ENCODE measurements at regions not wholly inside any gene's neighbourhood (a gene's known extent, or its start where the extent isn't known, plus 50 kb on each side); places are given as distances from the start of the nearest gene placed in this dataset.

- TF ChIP-seq CTCF (IDR thresholded peaks at IDR 0.05 in 8 of 11, conservative IDR thresholded peaks at IDR 0.05 in 3 of 11), result no peak
- no peak for TF ChIP-seq POLR2AphosphoS5 (IDR thresholded peaks at IDR 0.05)
- Histone ChIP-seq H3K9me3 (peaks cover 0 to 43% (median 27%) of the 10 kb centered on the region in 8 donors), H3K27me3 (replicated peaks in 1 of 7) (no peaks in the 10 kb centered on the region), H3K36me3 (no peaks in the 10 kb centered on the region), H3K27ac (no peak overlapping the region), H3K4me3 (no peak overlapping the region), H3K4me1 (no peaks in the 10 kb centered on the region)
- 72 to 85% (median 81%) methylated on average over 5 of the region's 5 CpGs for WGBS, 5 donors
- intact Hi-C loops (cut with DNase I; ENCODE audit: low total_unique reads), result no loop called here
- peak; percentile 53 for DNase-seq
Measured at GRCh38 chr12:78439666-78440065, 424.9 kb upstream of the SYT1 start.

- Histone ChIP-seq H3K27ac (no peak overlapping the region), H3K9me3 (peaks cover 0 to 31% (median 23%) of the 10 kb centered on the region in 8 donors), H3K36me3 (no peaks in the 10 kb centered on the region), H3K4me3 (no peak overlapping the region), H3K27me3 (replicated peaks in 1 of 7) (no peaks in the 10 kb centered on the region), H3K4me1 (no peaks in the 10 kb centered on the region)
- intact Hi-C loops (cut with DNase I; ENCODE audit: low total_unique reads), result no loop called here
- no peak for DNase-seq
- TF ChIP-seq CTCF (IDR thresholded peaks at IDR 0.05 in 8 of 11, conservative IDR thresholded peaks at IDR 0.05 in 3 of 11) (no peak), POLR2AphosphoS5 (IDR thresholded peaks at IDR 0.05) (no peak), POLR2A (IDR thresholded peaks at IDR 0.05) (no peak)
- 64 to 80% (median 67%) methylated on average over 3 of the region's 3 CpGs for WGBS, 5 donors
Measured at GRCh38 chr12:78441737-78442453, 422.7 kb upstream of the SYT1 start.

GRCh38 chr12:78442454-78442801 lies 422.1 kb upstream of the SYT1 start:
- no peaks in the 10 kb centered on the region for H3K4me1 ChIP-seq
- H3K27ac ChIP-seq, result no peak overlapping the region
- TF ChIP-seq POLR2A (IDR thresholded peaks at IDR 0.05), result no peak
- TF ChIP-seq CTCF (IDR thresholded peaks at IDR 0.05 in 8 of 11, conservative IDR thresholded peaks at IDR 0.05 in 3 of 11), result no peak
- no peak for TF ChIP-seq POLR2AphosphoS5 (IDR thresholded peaks at IDR 0.05)
- intact Hi-C loops (cut with DNase I; ENCODE audit: low total_unique reads), result no loop called here
- 22 to 51% (median 28%) methylated on average over 1 of the region's 1 CpG for WGBS, 5 donors
- H3K36me3 ChIP-seq, result no peaks in the 10 kb centered on the region
- H3K4me3 ChIP-seq, result no peak overlapping the region
- no peak for DNase-seq
- no peaks in the 10 kb centered on the region for H3K27me3 ChIP-seq (replicated peaks in 1 of 7)
- H3K9me3 ChIP-seq, result peaks cover 0 to 26% (median 18%) of the 10 kb centered on the region in 8 donors

- H3K4me1 ChIP-seq, result no peaks in the 10 kb centered on the region
- no peak overlapping the region for H3K4me3 ChIP-seq
- no peak for TF ChIP-seq CTCF (IDR thresholded peaks at IDR 0.05 in 8 of 11, conservative IDR thresholded peaks at IDR 0.05 in 3 of 11)
- TF ChIP-seq POLR2AphosphoS5 (IDR thresholded peaks at IDR 0.05), result no peak
- TF ChIP-seq POLR2A (IDR thresholded peaks at IDR 0.05), result no peak
- intact Hi-C loops (cut with DNase I; ENCODE audit: low total_unique reads), result no loop called here
- no peaks in the 10 kb centered on the region for H3K9me3 ChIP-seq
- no peaks in the 10 kb centered on the region for H3K27me3 ChIP-seq (replicated peaks in 1 of 7)
- no peaks in the 10 kb centered on the region for H3K36me3 ChIP-seq
- 91 to 98% (median 93%) methylated on average over 2 of the region's 2 CpGs for WGBS, 5 donors
- no peak for DNase-seq
- no peak overlapping the region for H3K27ac ChIP-seq
Measured at GRCh38 chr12:78446555-78446954, 418.0 kb upstream of the SYT1 start.

All from spleen (tissue), 11 donors.